WI38 (cell line): ENCODE measurements at regions not wholly inside any gene's neighbourhood (a gene's known extent, or its start where the extent isn't known, plus 50 kb on each side); places are given as distances from the start of the nearest gene placed in this dataset.

ENCODE experiments used
- H3K4me3 ChIP-seq: 2 replicates; pipeline ENCODE4 v1.5.1; 2011; ENCODE audit warnings: low read depth, mild to moderate bottlenecking, control low read depth, low read length
- TF ChIP-seq, protein P1 (sequence below): IDR thresholded peaks from 2 replicates; pipeline ENCODE4 v1.5.1; 2012; ENCODE audit warnings: low read depth, mild to moderate bottlenecking, control low read depth, low read length

- TF ChIP-seq, protein P1, sequence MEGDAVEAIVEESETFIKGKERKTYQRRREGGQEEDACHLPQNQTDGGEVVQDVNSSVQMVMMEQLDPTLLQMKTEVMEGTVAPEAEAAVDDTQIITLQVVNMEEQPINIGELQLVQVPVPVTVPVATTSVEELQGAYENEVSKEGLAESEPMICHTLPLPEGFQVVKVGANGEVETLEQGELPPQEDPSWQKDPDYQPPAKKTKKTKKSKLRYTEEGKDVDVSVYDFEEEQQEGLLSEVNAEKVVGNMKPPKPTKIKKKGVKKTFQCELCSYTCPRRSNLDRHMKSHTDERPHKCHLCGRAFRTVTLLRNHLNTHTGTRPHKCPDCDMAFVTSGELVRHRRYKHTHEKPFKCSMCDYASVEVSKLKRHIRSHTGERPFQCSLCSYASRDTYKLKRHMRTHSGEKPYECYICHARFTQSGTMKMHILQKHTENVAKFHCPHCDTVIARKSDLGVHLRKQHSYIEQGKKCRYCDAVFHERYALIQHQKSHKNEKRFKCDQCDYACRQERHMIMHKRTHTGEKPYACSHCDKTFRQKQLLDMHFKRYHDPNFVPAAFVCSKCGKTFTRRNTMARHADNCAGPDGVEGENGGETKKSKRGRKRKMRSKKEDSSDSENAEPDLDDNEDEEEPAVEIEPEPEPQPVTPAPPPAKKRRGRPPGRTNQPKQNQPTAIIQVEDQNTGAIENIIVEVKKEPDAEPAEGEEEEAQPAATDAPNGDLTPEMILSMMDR, result no peak
- no peak overlapping the region for H3K4me3 ChIP-seq
These were observed 126.9 kb upstream of the CHL1 start for GRCh38 chr3:69690-70089.

GRCh38 chr3:72776-73175 is 123.8 kb upstream of the CHL1 start:
- no peak overlapping the region for H3K4me3 ChIP-seq
- TF ChIP-seq, protein P1, result no peak

GRCh38 chr3:73271-73670 is 123.3 kb upstream of the CHL1 start:
- no peak overlapping the region for H3K4me3 ChIP-seq

DNA sequence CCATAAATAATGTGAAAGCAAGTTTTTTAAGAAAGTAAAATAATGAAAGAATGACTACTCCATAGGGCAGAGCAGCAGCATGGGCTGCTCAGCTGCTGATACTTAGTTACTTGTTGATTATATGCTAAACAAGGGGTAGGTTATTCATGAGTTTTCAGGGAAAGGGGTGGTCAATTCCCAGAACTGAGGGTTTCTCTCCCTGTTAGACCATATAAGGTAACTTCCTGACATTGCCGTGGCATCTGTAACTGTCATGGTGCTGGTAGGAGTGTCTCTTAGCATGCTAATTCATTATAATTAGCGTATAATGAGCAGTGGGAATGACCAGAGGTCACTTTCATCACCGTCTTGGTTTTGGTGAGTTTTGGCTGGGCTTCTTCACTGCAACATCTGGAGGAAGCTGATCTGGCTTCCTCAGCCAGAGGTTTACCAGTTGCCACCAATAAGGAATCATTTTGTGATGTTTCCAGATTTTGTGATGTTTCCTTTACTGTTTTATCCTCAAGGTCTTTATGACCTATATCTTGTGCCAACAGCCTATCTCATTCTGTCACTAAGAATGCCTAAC is 121.8 kb upstream of the CHL1 start:
- TF ChIP-seq, protein P1, result no peak
- no peak overlapping the region for H3K4me3 ChIP-seq

More at GRCh38 chr3:73271-73670, 123.3 kb upstream of the CHL1 start:
- TF ChIP-seq, protein P1, result no peak

DNA sequence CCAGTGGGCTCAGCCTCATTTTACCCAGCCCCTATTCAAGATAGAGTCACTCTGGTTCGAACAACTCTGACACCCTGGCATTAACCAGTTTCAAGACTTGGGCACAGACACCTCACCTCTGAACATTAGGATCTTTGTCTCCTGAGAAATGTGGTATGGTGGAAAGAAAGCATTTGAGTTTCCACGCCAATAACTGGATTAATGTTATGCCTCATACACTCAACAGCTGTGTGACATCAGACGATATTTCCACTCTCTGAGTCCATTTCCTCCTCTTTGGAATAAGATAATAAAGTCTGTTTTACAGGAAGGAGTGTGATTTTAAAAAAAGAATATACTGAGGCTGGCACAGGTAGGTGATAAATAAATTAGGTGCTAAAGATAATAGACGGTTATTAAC is 121.3 kb upstream of the CHL1 start:
- TF ChIP-seq, protein P1, result no peak
- H3K4me3 ChIP-seq, result no peak overlapping the region

DNA sequence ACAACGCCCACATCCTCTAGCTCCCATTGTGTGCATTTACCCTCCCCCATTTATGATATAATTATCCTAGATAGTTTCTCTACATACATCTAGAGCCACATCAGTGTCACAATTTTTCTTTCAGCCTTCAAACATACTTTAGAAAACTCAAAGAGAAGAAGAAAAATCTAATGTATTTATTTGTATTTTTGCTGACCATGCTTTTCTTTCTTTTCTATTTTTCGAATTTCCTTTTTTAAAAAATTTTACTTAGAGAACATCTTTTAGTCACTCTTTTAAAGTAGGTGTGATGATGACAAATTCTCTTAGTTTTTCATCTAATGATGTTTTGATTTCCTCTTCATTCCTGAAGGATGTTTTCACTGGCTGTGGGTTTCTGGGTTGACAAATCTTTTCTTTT is 117.0 kb upstream of the CHL1 start:
- no peak overlapping the region for H3K4me3 ChIP-seq
- TF ChIP-seq, protein P1, result no peak

DNA sequence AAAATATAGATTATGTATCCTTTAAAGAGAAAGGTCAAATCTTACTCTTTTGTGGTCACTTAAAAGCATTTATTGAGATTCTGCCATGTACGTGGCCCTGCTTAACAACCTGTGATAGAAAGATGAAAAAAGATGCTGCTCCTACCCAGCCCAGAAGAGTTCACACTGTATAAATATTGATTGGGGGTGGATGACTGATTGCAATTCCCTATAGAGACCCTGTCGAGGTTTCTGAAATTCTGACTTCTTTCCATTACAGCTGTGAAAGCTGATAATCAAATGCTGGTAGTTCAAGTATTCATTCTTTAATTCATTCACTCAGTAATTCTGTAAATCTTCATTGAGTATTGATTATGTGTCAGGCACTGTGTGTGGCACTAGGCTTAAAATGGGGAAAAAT is 114.1 kb upstream of the CHL1 start:
- TF ChIP-seq, protein P1, result no peak
- H3K4me3 ChIP-seq, result no peak overlapping the region
